OCI-LY7 (cell line): ENCODE measurements at regions not wholly inside any gene's neighbourhood (a gene's known extent, or its start where the extent isn't known, plus 50 kb on each side); places are given as distances from the start of the nearest gene placed in this dataset.

Experiments used
- BruUV-seq: library from RNA; stranded (reverse); fragments of 400-500 nt; replicated peaks from 2 replicates; lab custom pipeline; 2021; lab: Mats Ljungman, UMichigan
- CTCF ChIA-PET: fragments of 300-600 bp; sonication (Branson Sonifier 250); formaldehyde crosslinking; loops from one replicate; lab custom pipeline; 2022; ENCODE audit warnings: antibody characterized with exemption; ENCODE audit not compliant: unreplicated experiment; lab: Charles Lee
- POLR2A ChIA-PET: fragments of 300-600 bp; sonication (Branson Sonifier 250); formaldehyde crosslinking; loops from one replicate; lab custom pipeline; 2022; ENCODE audit warnings: antibody characterized with exemption; lab: Charles Lee
- DNase-seq: peaks from one replicate; pipeline ENCODE4 v3.0.0-alpha.2; 2015; ENCODE audit warnings: low spot score
- H2AFZ ChIP-seq: fragments of 200-600 bp; sonication (generic), shearing (Covaris generic); 2 replicates; pipeline ENCODE4 v1.6.1; 2014; ENCODE audit warnings: mild to moderate bottlenecking, antibody characterized with exemption, low read length, moderate library complexity
- H3K27ac ChIP-seq: fragments of 200-600 bp; sonication (generic); 2 replicates; pipeline ENCODE4 v1.5.1; 2014; ENCODE audit warnings: mixed run types, low read depth, mild to moderate bottlenecking, moderate library complexity, low read length, inconsistent platforms; ENCODE audit not compliant: poor library complexity, severe bottlenecking
- H3K36me3 ChIP-seq: fragments of 200-600 bp; sonication (generic); 2 replicates; pipeline ENCODE4 v1.6.1; 2014; ENCODE audit warnings: mild to moderate bottlenecking, antibody characterized with exemption, low read length, moderate library complexity, mixed read lengths; ENCODE audit not compliant: insufficient read depth
- H3K4me1 ChIP-seq: fragments of 200-600 bp; sonication (generic); 2 replicates; pipeline ENCODE4 v1.5.1; 2014; ENCODE audit warnings: mild to moderate bottlenecking, low read length; ENCODE audit not compliant: insufficient read depth, poor library complexity, severe bottlenecking
- H3K4me2 ChIP-seq: fragments of 200-600 bp; sonication (generic); 2 replicates; pipeline ENCODE4 v1.6.1; 2014; ENCODE audit warnings: mild to moderate bottlenecking, low read length
- H3K4me3 ChIP-seq: fragments of 200-600 bp; sonication (generic); 2 replicates; pipeline ENCODE4 v1.5.1; 2014; ENCODE audit warnings: mild to moderate bottlenecking, low read depth, low read length; ENCODE audit not compliant: poor library complexity, severe bottlenecking
- H3K79me2 ChIP-seq: fragments of 200-600 bp; sonication (generic); 2 replicates; pipeline ENCODE4 v1.6.1; 2016; ENCODE audit warnings: low read depth, mild to moderate bottlenecking, low read length, moderate library complexity, mixed read lengths; ENCODE audit not compliant: insufficient read depth
- H3K9me2 ChIP-seq: fragments of 200-600 bp; sonication (generic); 2 replicates; pipeline ENCODE4 v1.6.1; 2016; ENCODE audit warnings: mild to moderate bottlenecking, low read length, mixed read lengths; ENCODE audit not compliant: insufficient read depth
- H3K9me3 ChIP-seq: fragments of 200-600 bp; sonication (generic); 2 replicates; pipeline ENCODE4 v1.6.1; 2014; ENCODE audit warnings: mild to moderate bottlenecking, mixed run types, low read length, mixed read lengths
- H4K20me1 ChIP-seq: fragments of 200-600 bp; sonication (generic); 2 replicates; pipeline ENCODE4 v1.6.1; 2014; ENCODE audit warnings: mild to moderate bottlenecking, antibody characterized with exemption, low read length, moderate library complexity, mixed read lengths; ENCODE audit not compliant: insufficient read depth
- CTCF ChIP-seq: fragments of 200-600 bp; sonication (generic); conservative IDR thresholded peaks from 2 replicates; pipeline ENCODE4 v1.5.1; 2014; ENCODE audit warnings: mild to moderate bottlenecking, antibody characterized with exemption, low read length, moderate library complexity, mixed read lengths
- EZH2phosphoT487 ChIP-seq: fragments of 200-600 bp; sonication (generic); IDR thresholded peaks from 2 replicates; pipeline ENCODE4 v1.6.1; 2018; ENCODE audit warnings: low read depth, borderline replicate concordance, mild to moderate bottlenecking, mixed run types, antibody characterized with exemption, low read length, moderate library complexity, mixed read lengths
- intact Hi-C: fragments of 100-400 bp; cut with micrococcal nuclease; formaldehyde crosslinking; loops from one replicate; pipeline ENCODE4 v1.10.0; 2022; ENCODE audit not compliant: unreplicated experiment

GRCh38 chr20:21026951-21027350 lies 79.2 kb downstream of the LINC00237 start:
- ChIA-PET POLR2A (no interaction called here), CTCF (no interaction called here)
- no peaks in the 10 kb centered on the region for H3K4me1 ChIP-seq
- H3K9me2 ChIP-seq: no peaks in the 10 kb centered on the region
- H3K36me3 ChIP-seq: no peaks in the 10 kb centered on the region
- intact Hi-C loops: no loop called here
- H3K79me2 ChIP-seq: no peaks in the 10 kb centered on the region
- H3K9me3 ChIP-seq: no peaks in the 10 kb centered on the region
- TF ChIP-seq CTCF (no peak), EZH2phosphoT487 (no peak)
- no peak overlapping the region for H3K27ac ChIP-seq
- no peaks in the 10 kb centered on the region for H4K20me1 ChIP-seq
- no peak overlapping the region for H3K4me3 ChIP-seq
- H2AFZ ChIP-seq: no peak overlapping the region
- DNase-seq: no peak
- no peak overlapping the region for H3K4me2 ChIP-seq
- no TSS peak for BruUV-seq

- Histone ChIP-seq H3K79me2 (no peaks in the 10 kb centered on the region), H3K36me3 (no peaks in the 10 kb centered on the region), H3K4me3 (no peak overlapping the region), H2AFZ (no peak overlapping the region), H3K9me2 (no peaks in the 10 kb centered on the region), H3K27ac (no peak overlapping the region), H3K9me3 (no peaks in the 10 kb centered on the region), H3K4me1 (no peaks in the 10 kb centered on the region), H4K20me1 (no peaks in the 10 kb centered on the region), H3K4me2 (no peak overlapping the region)
- no TSS peak for BruUV-seq
- intact Hi-C loops: no loop called here
- DNase-seq: no peak
- ChIA-PET CTCF (no interaction called here), POLR2A (no interaction called here)
- TF ChIP-seq EZH2phosphoT487 (no peak), CTCF (no peak)
Measured at GRCh38 chr20:21024420-21024819, 81.7 kb downstream of the LINC00237 start.

- POLR2A ChIA-PET: interaction anchor here (0.6 kb wide), 1 partner anchor 12 kb away, joined by 3 read pairs; no protein-coding TSS in a partner anchor
- Histone ChIP-seq H3K4me1 (no peaks in the 10 kb centered on the region), H3K4me3 (no peak overlapping the region), H3K79me2 (no peaks in the 10 kb centered on the region), H2AFZ (no peak overlapping the region), H3K36me3 (no peaks in the 10 kb centered on the region), H3K9me3 (no peaks in the 10 kb centered on the region), H3K4me2 (no peak overlapping the region), H3K27ac (no peak overlapping the region), H3K9me2 (no peaks in the 10 kb centered on the region), H4K20me1 (no peaks in the 10 kb centered on the region)
- BruUV-seq: no TSS peak
- intact Hi-C loops: no loop called here
- CTCF ChIA-PET: no interaction called here
- TF ChIP-seq EZH2phosphoT487: no peak
- no peak for TF ChIP-seq CTCF
- no peak for DNase-seq
Measured at GRCh38 chr20:21022925-21023324, 83.2 kb downstream of the LINC00237 start.
